H7 (cell line): ENCODE measurements at regions not wholly inside any gene's neighbourhood (a gene's known extent, or its start where the extent isn't known, plus 50 kb on each side); places are given as distances from the start of the nearest gene placed in this dataset.

Source experiments
- DNase-seq: peaks from one replicate; pipeline ENCODE4 v3.0.0; 2012
- H3K27me3 ChIP-seq: 2 replicates; pipeline ENCODE4 v1.6.0; 2011; ENCODE audit warnings: mild to moderate bottlenecking, low read length; ENCODE audit not compliant: control insufficient read depth, insufficient read depth
- H3K36me3 ChIP-seq: replicated peaks from 2 replicates; pipeline ENCODE4 v1.5.1; 2011; ENCODE audit warnings: low read length; ENCODE audit not compliant: control insufficient read depth, insufficient read depth
- H3K4me3 ChIP-seq: 2 replicates; pipeline ENCODE4 v1.5.1; 2011; ENCODE audit warnings: low read depth, mild to moderate bottlenecking, control low read depth, low read length, moderate library complexity; ENCODE audit not compliant: insufficient read depth

DNA sequence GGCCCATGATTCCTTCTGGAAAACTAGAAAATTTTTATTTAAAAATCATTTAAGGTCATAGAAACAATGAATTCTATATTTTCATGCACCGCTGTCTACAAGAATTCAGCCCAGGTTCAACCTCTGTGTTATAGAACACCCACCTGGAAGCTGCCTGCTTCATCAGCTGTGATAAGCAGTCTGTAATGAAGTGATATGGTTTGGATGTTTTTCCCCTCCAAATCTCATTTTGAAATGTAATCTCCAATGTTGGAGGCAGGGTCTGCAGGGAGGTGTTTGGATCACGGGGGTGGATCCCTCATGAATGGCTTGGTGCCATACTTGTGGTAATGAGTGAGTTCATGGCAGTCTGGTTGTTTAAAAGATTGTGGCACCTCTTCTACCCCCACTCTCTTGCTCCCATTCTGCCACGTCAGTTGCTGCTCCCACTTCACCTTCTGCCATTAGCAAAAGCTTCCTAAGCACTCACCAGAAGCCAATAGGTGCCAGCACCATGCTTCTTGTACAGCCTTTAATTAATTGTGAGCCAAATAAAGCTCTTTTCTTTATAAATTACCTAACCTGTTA lies 55.6 kb downstream of the MRPL32 start:
- Histone ChIP-seq H3K27me3 (no peaks in the 10 kb centered on the region), H3K36me3 (no peaks in the 10 kb centered on the region), H3K4me3 (no peak overlapping the region)

GRCh38 chr7:42991024-42991423 lies 58.8 kb downstream of the MRPL32 start:
- H3K36me3 ChIP-seq, result no peaks in the 10 kb centered on the region
- no peaks in the 10 kb centered on the region for H3K27me3 ChIP-seq
- no peak for DNase-seq
- H3K4me3 ChIP-seq, result no peak overlapping the region

More for the DNA sequence above, 55.6 kb downstream of the MRPL32 start:
- no peak for DNase-seq

GRCh38 chr7:42991913-42992591 lies 59.9 kb downstream of the MRPL32 start:
- no peak overlapping the region for H3K4me3 ChIP-seq
- no peaks in the 10 kb centered on the region for H3K27me3 ChIP-seq
- no peaks in the 10 kb centered on the region for H3K36me3 ChIP-seq
- DNase-seq, result peak; percentile 35

DNA sequence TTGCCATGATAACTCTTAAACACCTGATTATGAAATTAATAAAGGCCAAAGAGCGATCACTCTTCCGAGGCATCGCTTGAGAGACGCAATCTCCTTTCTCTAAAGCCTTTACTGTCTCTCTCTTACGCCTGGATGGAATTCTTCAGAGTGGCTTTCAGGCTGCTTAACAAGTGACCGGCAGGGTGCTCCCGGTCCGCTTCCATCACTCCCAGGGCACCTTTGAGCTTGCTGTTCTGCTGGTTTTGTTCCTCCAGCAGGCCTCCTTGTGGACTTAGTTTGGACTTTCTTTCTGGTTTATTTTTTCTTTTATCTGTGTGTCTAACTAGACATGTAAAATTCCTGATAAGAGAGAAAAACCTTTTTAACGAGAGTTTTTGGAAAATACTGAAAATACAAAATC lies 60.9 kb downstream of the MRPL32 start:
- peak; percentile 66 for DNase-seq
- no peaks in the 10 kb centered on the region for H3K27me3 ChIP-seq
- no peaks in the 10 kb centered on the region for H3K36me3 ChIP-seq
- no peak overlapping the region for H3K4me3 ChIP-seq

DNA sequence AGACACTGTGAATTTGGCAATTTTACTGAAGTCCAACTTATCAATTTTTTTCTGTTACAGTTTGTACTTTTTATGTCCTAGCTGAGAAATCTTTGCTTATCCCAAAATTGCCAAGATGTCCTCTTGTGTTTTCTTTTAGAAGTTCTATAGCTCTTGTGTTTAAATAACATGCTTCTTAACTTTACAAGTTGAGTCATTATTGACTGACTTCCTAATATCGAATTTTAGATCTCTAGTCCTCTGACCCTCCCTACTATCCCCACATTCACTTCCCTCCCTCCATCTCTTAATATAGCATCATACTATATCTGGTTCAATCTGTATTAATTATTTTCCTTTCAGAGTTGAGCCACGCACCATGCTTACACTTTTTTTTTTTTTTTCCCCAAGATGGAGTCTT lies 61.9 kb downstream of the MRPL32 start:
- no peaks in the 10 kb centered on the region for H3K36me3 ChIP-seq
- no peak overlapping the region for H3K4me3 ChIP-seq
- DNase-seq, result no peak
- H3K27me3 ChIP-seq, result no peaks in the 10 kb centered on the region

GRCh38 chr7:42997611-42998010 lies 65.4 kb downstream of the MRPL32 start:
- H3K36me3 ChIP-seq, result no peaks in the 10 kb centered on the region
- no peaks in the 10 kb centered on the region for H3K27me3 ChIP-seq
- H3K4me3 ChIP-seq, result no peak overlapping the region
- no peak for DNase-seq

DNA sequence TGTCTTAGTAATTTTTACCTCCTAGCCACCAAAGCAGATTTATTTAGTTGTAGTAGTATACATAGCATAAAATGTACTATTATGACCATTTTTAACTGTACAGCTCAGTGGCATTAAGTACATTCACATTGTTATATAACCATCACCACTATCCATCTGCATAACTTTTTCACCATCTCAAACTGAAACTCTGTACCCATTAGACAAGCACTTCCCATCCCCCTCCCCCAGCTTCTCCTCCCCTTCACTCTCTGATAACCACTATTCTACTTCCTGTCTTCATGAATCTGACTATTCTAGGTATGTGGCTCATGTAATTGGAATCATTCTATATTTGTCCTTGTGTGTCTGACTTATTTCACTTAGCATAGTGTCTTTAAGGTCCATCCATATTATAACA lies 71.9 kb downstream of the MRPL32 start:
- DNase-seq, result no peak
- Histone ChIP-seq H3K36me3 (no peaks in the 10 kb centered on the region), H3K27me3 (no peaks in the 10 kb centered on the region), H3K4me3 (no peak overlapping the region)

DNA sequence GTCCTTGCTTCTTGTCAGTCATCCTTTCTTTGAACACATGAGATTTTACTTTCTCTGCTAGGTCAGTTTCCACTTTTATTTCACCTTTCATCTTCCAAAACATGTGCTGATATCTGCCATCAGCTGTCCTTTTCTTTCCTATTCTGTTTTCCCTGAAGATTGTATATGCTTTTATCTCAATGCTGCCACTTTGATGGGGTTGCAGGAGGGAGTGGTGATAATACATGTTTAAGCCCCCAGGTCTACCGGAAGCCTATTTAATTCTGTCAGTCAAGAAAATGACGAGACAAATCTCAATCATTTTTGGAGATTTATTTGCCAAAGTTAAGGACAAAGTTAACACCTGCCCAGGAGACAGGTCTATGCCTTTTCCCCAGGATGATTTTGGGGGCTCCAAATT lies 73.8 kb downstream of the MRPL32 start:
- Histone ChIP-seq H3K4me3 (no peak overlapping the region), H3K36me3 (no peaks in the 10 kb centered on the region)
- no peak for DNase-seq

GRCh38 chr7:43010061-43010460 lies 77.9 kb downstream of the MRPL32 start:
- DNase-seq, result no peak

More for the DNA sequence above, 73.8 kb downstream of the MRPL32 start:
- no peaks in the 10 kb centered on the region for H3K27me3 ChIP-seq

DNA sequence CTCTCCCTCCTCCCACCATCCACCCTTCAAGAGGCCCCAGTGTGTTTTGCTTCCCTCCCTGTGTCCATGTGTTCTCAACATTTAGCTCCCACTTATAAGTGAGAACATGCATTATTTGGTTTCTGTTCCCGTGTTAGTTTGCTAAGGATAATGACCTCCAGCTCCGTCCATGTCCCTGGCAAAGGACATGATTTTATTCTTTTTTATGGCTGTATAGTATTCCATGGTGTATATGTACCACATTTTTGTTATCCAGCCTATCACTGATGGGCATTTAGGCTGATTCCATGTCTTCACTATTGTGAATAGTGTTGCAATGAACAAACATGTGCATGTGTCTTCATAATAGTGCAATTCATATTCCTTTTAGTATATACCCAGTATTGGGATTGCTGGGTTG lies 79.7 kb downstream of the MRPL32 start:
- no peak for DNase-seq
- no peaks in the 10 kb centered on the region for H3K36me3 ChIP-seq
- H3K4me3 ChIP-seq, result no peak overlapping the region
- no peaks in the 10 kb centered on the region for H3K27me3 ChIP-seq

More at GRCh38 chr7:43010061-43010460, 77.9 kb downstream of the MRPL32 start:
- Histone ChIP-seq H3K36me3 (no peaks in the 10 kb centered on the region), H3K4me3 (no peak overlapping the region), H3K27me3 (no peaks in the 10 kb centered on the region)

DNA sequence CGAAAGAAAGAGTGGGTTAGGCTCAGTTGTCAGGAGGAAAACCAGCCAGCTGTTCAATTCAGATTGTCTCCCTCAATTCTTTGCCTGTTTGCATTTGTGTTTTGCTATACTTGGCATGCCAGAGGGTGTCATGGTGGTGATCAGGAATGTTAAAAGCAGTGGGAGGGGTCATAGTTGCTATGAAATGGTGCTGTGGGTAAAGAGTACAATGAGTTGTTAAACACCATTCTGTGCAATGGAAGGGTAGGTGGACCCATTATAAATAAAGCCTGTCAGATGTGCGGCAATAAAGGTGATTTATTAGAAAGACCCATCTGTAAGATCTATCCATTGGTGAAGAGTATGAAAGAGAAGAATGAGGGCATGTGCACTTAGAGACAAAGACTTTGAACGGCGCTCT lies 82.2 kb downstream of the MRPL32 start:
- DNase-seq, result no peak
- Histone ChIP-seq H3K36me3 (no peaks in the 10 kb centered on the region), H3K4me3 (no peak overlapping the region), H3K27me3 (no peaks in the 10 kb centered on the region)

- Histone ChIP-seq H3K4me3 (no peak overlapping the region), H3K27me3 (no peaks in the 10 kb centered on the region), H3K36me3 (no peaks in the 10 kb centered on the region)
- no peak for DNase-seq
Measured at GRCh38 chr7:43015301-43015700, 83.1 kb downstream of the MRPL32 start.

DNA sequence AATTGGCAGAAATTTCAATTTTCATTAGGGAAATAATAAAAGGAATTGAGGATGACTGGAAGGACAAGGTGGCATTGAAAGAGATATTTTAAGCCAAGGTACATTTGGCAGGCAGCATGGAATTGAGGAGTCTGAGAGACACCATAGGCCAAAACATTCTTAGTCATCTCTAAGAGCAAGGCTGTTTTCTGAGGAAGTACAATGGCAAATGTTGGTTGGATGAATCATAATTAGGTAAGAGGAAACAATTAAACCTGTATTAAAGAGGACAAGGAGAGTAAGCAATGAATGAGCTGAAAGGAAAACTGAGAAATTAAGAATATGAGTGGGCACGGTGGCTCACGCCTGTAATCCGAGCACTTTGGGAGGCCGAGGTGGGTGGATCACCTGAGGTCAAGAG lies 86.3 kb downstream of the MRPL32 start:
- DNase-seq, result no peak
- H3K36me3 ChIP-seq, result no peaks in the 10 kb centered on the region
- H3K27me3 ChIP-seq, result no peaks in the 10 kb centered on the region
- no peak overlapping the region for H3K4me3 ChIP-seq

- no peak for DNase-seq
- Histone ChIP-seq H3K36me3 (no peaks in the 10 kb centered on the region), H3K4me3 (no peak overlapping the region), H3K27me3 (no peaks in the 10 kb centered on the region)
Measured at GRCh38 chr7:43021431-43021830, 89.3 kb downstream of the MRPL32 start.

GRCh38 chr7:43022008-43022407 lies 89.8 kb downstream of the MRPL32 start:
- no peak for DNase-seq
- no peaks in the 10 kb centered on the region for H3K27me3 ChIP-seq
- H3K36me3 ChIP-seq, result no peaks in the 10 kb centered on the region
- no peak overlapping the region for H3K4me3 ChIP-seq

DNA sequence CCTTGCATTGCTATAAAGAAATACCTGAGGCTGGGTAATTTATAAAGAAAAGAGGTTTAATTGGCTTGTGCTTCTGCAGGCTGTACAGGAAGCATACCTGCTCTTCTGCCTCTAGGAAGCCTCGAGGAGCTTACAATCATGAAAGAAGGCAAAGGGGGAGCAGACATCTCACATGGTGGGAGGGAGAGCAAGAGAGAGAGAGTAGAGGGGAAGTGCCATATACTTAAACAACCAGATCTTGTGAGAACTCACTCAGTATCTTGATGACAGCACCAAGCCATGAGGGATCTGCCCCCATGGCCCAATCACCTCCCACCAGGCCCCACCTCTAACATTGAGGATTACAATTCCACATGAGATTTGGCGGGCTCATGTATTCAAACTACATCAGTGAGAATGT lies 79.1 kb upstream of the HECW1 start:
- no peak for DNase-seq
- Histone ChIP-seq H3K4me3 (no peak overlapping the region), H3K27me3 (no peaks in the 10 kb centered on the region), H3K36me3 (no peaks in the 10 kb centered on the region)
